ENCODE measurements at regions not wholly inside any gene's neighbourhood (a gene's known extent, or its start where the extent isn't known, plus 50 kb on each side); places are given as distances from the start of the nearest gene placed in this dataset.

DNA sequence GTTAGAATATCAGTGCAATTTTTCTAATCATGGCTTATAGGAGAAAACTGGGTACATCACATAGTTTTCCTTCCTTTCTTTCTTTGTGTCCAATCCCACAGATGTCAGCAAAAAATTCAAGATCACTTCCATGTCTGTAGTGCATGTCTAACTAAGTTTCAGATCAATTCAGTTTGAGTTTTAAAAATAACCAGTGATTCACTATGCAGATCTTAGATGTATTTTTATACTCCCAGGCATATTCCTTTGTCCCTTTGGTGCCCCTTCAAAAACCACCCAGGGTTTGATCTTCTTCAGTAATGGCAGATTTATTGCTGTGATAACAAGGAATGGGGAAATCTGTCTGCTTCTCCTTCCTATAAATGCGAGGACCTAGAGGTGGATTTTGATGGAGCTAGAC, 915.6 kb downstream of the METTL15 start:
- TF ChIP-seq, protein P1, sequence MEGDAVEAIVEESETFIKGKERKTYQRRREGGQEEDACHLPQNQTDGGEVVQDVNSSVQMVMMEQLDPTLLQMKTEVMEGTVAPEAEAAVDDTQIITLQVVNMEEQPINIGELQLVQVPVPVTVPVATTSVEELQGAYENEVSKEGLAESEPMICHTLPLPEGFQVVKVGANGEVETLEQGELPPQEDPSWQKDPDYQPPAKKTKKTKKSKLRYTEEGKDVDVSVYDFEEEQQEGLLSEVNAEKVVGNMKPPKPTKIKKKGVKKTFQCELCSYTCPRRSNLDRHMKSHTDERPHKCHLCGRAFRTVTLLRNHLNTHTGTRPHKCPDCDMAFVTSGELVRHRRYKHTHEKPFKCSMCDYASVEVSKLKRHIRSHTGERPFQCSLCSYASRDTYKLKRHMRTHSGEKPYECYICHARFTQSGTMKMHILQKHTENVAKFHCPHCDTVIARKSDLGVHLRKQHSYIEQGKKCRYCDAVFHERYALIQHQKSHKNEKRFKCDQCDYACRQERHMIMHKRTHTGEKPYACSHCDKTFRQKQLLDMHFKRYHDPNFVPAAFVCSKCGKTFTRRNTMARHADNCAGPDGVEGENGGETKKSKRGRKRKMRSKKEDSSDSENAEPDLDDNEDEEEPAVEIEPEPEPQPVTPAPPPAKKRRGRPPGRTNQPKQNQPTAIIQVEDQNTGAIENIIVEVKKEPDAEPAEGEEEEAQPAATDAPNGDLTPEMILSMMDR (IDR thresholded peaks at IDR 0.05 in 2 of 3, conservative IDR thresholded peaks at IDR 0.05 in 1 of 3; ENCODE audit: borderline replicate concordance in 1 of 3, insufficient read depth in 1 of 3, low read depth in 2 of 3, low read length in 2 of 3): no peak
- TF ChIP-seq, protein P2, sequence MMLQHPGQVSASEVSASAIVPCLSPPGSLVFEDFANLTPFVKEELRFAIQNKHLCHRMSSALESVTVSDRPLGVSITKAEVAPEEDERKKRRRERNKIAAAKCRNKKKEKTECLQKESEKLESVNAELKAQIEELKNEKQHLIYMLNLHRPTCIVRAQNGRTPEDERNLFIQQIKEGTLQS (IDR thresholded peaks at IDR 0.05): no peak
- TF ChIP-seq SIN3A (IDR thresholded peaks at IDR 0.05; ENCODE audit: low read depth): no peak
- TF ChIP-seq, protein P3, sequence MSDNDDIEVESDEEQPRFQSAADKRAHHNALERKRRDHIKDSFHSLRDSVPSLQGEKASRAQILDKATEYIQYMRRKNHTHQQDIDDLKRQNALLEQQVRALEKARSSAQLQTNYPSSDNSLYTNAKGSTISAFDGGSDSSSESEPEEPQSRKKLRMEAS (IDR thresholded peaks at IDR 0.05): no peak
